T-helper 2 cell treated with Interferon-gamma antibody and Interleukin-4, amounts not matched to agents 5 μg/mL and 100 μg/mL, for 36 hours (primary cell): ENCODE measurements at regions not wholly inside any gene's neighbourhood (a gene's known extent, or its start where the extent isn't known, plus 50 kb on each side); places are given as distances from the start of the nearest gene placed in this dataset.

ENCODE experiments used
- DNase-seq: peaks from one replicate; pipeline ENCODE4 v3.0.0; 2021; ENCODE audit warnings: low spot score
- H3K27ac Mint-ChIP-seq: one replicate; pipeline ENCODE4 v1.8.0; 2021; ENCODE audit warnings: mild to moderate bottlenecking, mixed read lengths
- H3K27me3 Mint-ChIP-seq: one replicate; pipeline ENCODE4 v1.8.0; 2021; ENCODE audit warnings: low read depth, mixed read lengths
- H3K36me3 Mint-ChIP-seq: one replicate; pipeline ENCODE4 v1.8.0; 2021; ENCODE audit warnings: low read depth, mixed read lengths
- H3K4me1 Mint-ChIP-seq: one replicate; pipeline ENCODE4 v1.8.0; 2021; ENCODE audit warnings: low read depth, mixed read lengths
- H3K4me3 Mint-ChIP-seq: one replicate; pipeline ENCODE4 v1.8.0; 2022; ENCODE audit warnings: mild to moderate bottlenecking, moderate library complexity, mixed read lengths
- H3K9me3 Mint-ChIP-seq: one replicate; pipeline ENCODE4 v1.8.0; 2021; ENCODE audit warnings: mixed read lengths

DNA sequence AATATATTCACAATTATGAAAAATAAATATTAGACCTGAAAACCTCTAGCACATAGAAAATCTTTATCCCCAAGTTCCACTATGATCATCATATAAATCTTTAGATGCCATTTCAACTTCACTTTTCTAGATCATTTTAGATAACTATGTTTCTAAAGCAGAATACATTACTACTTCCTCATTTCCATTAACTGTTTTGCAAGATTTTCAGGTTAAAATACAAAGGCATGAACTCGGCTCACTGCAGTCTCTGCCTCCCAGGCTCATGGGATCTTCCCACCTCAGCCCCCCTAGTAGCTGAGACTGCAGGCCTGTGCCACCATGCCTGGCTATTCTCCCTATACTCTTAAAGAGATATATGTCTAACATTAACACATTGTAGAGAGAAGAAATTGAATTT, 1365.9 kb upstream of the AGA start:
- Mint-ChIP-seq H3K4me3 (no peak overlapping the region), H3K36me3 (no peaks in the 10 kb centered on the region), H3K4me1 (no peaks in the 10 kb centered on the region), H3K27ac (no peak overlapping the region), H3K27me3 (no peaks in the 10 kb centered on the region), H3K9me3 (peaks cover 8% of the 10 kb centered on the region)
- DNase-seq: no peak

DNA sequence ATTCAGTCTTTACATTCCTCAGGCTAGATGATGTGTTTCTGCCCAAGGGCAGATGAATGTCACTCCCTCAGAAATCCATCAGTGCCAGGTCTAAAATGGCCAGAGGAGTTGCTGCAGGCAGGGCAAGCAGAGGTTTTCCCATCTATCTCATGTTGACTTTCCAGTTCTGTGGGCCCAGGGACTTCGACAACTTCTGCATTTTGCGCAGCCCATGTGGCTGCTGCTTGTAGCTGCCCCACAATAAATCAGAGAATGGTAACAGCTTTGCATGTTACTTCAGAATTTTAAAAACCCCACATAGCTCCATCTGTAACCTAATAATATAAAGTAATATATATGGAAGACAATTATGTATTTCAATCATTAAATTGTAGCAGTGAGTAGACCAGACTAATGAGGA, 1367.7 kb upstream of the AGA start:
- no peak overlapping the region for H3K4me3 Mint-ChIP-seq
- H3K27me3 Mint-ChIP-seq: no peaks in the 10 kb centered on the region
- H3K9me3 Mint-ChIP-seq: no peaks in the 10 kb centered on the region
- no peak for DNase-seq
- H3K36me3 Mint-ChIP-seq: no peaks in the 10 kb centered on the region
- no peaks in the 10 kb centered on the region for H3K4me1 Mint-ChIP-seq
- no peak overlapping the region for H3K27ac Mint-ChIP-seq

DNA sequence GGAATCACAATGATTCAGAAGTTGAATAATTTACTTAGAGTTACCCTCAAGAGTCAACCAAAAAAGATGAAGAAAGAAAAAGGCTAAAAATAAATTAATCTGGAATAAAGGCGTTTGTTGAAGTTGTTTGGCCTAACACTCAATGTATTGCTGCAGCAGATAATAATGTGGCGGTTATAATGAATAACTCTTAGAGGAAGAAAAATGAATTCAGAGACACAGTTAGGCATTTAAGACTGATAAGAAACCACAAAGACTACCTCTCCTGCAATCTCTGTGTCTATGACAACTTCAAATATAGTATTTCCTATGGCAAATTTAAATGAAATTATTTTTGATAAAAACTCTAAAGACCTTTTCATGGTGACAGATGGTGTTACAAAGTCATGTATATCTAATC, 1369.1 kb upstream of the AGA start:
- H3K27ac Mint-ChIP-seq: no peak overlapping the region
- no peak overlapping the region for H3K4me3 Mint-ChIP-seq
- no peaks in the 10 kb centered on the region for H3K27me3 Mint-ChIP-seq
- peaks cover 6% of the 10 kb centered on the region for H3K9me3 Mint-ChIP-seq
- no peaks in the 10 kb centered on the region for H3K4me1 Mint-ChIP-seq
- H3K36me3 Mint-ChIP-seq: no peaks in the 10 kb centered on the region
- no peak for DNase-seq

DNA sequence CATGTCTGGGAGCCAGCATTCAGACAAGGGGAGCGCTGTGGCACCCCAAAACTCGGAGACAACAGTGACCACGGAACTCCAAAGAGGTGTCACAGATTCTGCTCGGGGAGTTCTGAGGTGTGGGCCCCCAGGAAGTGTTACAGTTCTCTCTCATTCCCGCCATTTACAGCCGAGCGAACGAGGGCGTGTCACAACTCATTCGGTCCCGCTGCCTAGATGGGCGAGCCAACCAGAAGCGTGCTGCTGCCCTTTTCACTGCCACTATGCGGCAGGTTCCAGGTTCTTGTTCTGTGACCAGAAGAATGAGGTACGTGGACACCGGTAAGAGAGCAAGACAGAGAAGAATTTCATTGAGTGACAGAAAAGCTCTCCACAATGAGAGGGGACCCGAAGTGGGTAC, 1370.6 kb upstream of the AGA start:
- no peak overlapping the region for H3K27ac Mint-ChIP-seq
- H3K9me3 Mint-ChIP-seq: peaks cover 12% of the 10 kb centered on the region
- no peak for DNase-seq
- no peaks in the 10 kb centered on the region for H3K27me3 Mint-ChIP-seq
- H3K4me3 Mint-ChIP-seq: no peak overlapping the region
- no peaks in the 10 kb centered on the region for H3K36me3 Mint-ChIP-seq
- no peaks in the 10 kb centered on the region for H3K4me1 Mint-ChIP-seq

DNA sequence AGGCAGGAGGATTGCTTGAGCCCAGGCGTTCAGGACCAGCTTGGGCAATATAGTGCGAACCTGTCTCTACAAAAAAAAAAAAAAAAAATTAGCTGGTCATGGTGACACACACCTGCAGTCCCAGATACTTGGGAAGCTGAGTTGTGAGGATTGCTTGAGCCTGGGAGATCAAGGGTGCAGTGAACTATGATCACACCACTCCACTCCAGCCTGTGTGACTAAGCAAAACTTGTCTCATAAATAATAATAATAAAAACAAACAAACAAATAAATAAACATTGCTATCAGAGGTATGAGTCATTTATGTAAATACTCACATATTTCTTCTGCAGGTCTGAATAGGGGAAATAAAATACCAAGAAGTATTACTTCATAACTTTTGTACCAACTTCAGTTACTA, 1372.7 kb upstream of the AGA start:
- Mint-ChIP-seq H3K27me3 (no peaks in the 10 kb centered on the region), H3K9me3 (peaks cover 12% of the 10 kb centered on the region), H3K4me3 (no peak overlapping the region), H3K4me1 (no peaks in the 10 kb centered on the region), H3K36me3 (no peaks in the 10 kb centered on the region), H3K27ac (no peak overlapping the region)
- no peak for DNase-seq

DNA sequence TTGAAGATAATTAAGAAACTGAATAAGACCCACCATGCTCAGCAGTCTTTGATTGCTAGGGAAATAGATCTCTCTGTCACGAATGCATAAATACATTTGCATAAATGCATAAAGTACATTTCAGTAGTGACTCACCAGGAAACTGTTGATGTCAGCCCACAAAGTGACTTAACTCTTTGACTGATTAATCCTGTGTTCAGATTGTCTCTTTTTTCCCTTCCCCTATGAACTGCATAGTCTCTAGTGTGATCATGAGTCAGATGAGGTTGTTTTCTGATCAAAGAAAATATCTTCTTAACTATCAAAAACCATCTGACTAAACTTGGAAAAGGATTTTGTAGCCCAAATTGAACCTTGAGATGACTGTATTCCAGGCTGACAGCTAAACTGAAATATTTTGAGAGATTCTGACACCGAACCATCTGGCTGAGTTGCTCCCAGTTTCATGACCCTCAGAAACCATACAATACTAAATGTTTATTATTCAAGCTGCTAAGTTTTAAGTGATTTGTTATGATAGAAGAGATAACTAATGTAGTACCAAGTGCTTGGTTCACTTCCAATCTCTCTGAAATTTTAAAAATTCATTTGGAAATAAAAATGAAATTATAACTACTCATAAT, 1381.5 kb upstream of the AGA start:
- no peak overlapping the region for H3K4me3 Mint-ChIP-seq
- H3K4me1 Mint-ChIP-seq: no peaks in the 10 kb centered on the region
- peaks cover 9% of the 10 kb centered on the region for H3K9me3 Mint-ChIP-seq
- no peaks in the 10 kb centered on the region for H3K27me3 Mint-ChIP-seq
- H3K27ac Mint-ChIP-seq: no peak overlapping the region
- no peaks in the 10 kb centered on the region for H3K36me3 Mint-ChIP-seq
- no peak for DNase-seq

DNA sequence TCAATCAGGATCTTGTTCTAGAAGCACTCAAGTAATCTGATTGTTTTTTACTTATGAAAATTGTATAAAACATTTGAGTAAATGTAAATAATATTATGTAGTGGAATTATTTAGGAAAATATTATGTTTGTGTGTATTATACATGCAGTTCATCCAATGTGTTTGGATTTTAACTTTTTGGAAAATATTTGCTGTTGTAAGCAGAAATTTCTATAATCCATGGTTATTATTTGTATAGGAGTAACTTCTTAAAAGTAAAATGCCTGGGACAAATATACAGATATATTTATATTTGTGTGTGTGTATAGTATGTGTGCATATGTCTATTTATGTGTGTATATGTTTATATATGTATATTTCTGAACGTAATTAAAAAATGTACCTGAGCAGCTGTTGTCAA, 1394.6 kb upstream of the AGA start:
- H3K27me3 Mint-ChIP-seq: no peaks in the 10 kb centered on the region
- H3K4me1 Mint-ChIP-seq: no peaks in the 10 kb centered on the region
- DNase-seq: no peak
- no peak overlapping the region for H3K4me3 Mint-ChIP-seq
- H3K36me3 Mint-ChIP-seq: no peaks in the 10 kb centered on the region
- H3K27ac Mint-ChIP-seq: no peak overlapping the region
- H3K9me3 Mint-ChIP-seq: peaks cover 4% of the 10 kb centered on the region

DNA sequence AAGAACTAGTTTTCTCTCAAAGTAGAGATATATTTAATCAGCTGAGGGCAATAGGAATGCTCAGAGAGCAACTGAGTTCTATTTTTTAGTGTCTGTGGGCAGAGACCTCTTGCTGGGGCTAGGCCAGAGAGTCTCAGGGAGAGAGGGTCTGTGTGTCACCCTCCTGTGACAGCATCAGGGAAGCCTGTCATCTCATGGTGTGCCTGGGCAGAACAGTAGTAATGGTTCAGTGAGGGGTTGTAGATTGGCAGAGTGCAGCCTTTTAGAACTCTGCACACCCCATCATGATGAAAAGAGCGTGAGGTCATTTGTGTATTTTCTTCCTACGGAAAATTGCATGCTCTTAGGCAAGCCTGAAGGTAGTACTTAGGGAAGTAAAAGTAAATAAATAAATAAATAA, 1396.5 kb upstream of the AGA start:
- Mint-ChIP-seq H3K27ac (no peak overlapping the region), H3K36me3 (no peaks in the 10 kb centered on the region), H3K27me3 (no peaks in the 10 kb centered on the region), H3K9me3 (peaks cover 4% of the 10 kb centered on the region), H3K4me3 (no peak overlapping the region), H3K4me1 (no peaks in the 10 kb centered on the region)
- no peak for DNase-seq

DNA sequence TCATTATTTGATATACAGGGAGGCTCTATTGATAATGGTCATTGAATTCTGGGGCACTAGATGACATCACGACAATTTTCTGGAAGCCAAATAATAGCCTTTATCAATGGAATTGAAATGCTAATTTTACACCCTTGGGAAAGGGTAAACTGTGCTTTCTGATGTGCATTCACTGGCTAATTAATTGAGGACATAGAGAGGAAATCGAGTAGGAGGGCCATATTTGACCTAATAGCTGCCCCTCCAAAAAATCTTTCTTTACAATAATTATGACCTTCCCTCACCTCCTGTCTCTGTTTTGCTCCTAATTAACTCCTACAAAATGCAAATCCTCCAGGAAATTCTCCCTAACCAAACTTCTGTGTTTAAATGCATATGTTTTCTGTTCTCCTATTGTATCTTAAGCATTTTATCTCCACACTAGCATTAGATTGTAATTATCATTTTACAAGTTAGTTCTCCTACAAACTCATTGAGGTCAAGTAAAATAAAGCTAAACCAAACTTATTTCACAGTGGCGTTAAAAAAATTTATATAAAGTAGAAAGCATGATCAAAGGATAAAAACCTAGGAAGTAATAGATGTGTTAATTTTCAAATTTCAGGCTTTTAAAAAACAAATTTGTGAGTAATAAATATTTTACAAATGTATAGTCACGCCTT, 1414.0 kb upstream of the AGA start:
- no peak overlapping the region for H3K27ac Mint-ChIP-seq
- H3K27me3 Mint-ChIP-seq: no peaks in the 10 kb centered on the region
- H3K9me3 Mint-ChIP-seq: peaks cover 7% of the 10 kb centered on the region
- H3K36me3 Mint-ChIP-seq: no peaks in the 10 kb centered on the region
- H3K4me1 Mint-ChIP-seq: no peaks in the 10 kb centered on the region
- DNase-seq: no peak
- no peak overlapping the region for H3K4me3 Mint-ChIP-seq

DNA sequence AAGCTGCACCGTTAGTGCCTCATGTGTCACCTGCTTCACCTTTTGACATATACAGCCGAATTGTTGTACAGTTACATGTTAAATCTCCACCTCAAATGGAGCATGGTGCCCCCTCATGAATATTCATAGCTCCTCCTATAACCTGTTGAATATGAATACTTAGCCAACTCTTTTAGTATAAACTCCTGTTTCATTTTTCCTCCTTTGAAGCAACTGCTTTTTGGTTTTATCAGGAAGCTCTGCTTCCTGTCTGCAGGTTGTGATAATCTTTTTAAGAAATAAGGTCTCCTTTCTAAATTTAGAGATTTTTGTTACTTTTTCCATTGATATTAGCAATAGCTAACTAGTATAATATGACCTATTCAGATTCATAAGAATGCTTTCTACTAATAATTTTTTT, 1429.2 kb upstream of the AGA start:
- Mint-ChIP-seq H3K4me1 (no peaks in the 10 kb centered on the region), H3K36me3 (no peaks in the 10 kb centered on the region), H3K27me3 (no peaks in the 10 kb centered on the region), H3K9me3 (no peaks in the 10 kb centered on the region), H3K27ac (no peak overlapping the region), H3K4me3 (no peak overlapping the region)
- no peak for DNase-seq

DNA sequence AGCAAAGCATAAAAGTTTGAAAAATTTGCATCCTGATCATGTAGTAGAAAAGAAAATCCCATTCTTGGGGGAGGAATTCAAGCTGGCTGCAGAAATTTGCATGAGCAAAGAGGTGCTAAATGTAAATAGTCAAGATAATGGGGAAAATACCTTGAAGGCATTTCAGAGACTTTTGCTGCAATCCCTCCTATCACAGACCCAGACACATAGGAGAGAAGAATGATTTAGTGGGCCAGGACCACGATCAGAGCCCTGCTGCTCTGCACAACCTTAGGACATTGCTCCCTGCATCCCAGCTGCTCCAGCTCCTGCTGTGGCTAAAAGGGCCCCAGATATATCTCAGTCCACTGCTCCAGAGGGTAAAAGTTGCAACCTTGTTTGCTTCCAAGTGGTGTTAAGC, 1439.7 kb upstream of the AGA start:
- no peak for DNase-seq
- no peaks in the 10 kb centered on the region for H3K36me3 Mint-ChIP-seq
- H3K9me3 Mint-ChIP-seq: peaks cover 29% of the 10 kb centered on the region
- no peak overlapping the region for H3K27ac Mint-ChIP-seq
- H3K4me3 Mint-ChIP-seq: no peak overlapping the region
- no peaks in the 10 kb centered on the region for H3K4me1 Mint-ChIP-seq
- H3K27me3 Mint-ChIP-seq: no peaks in the 10 kb centered on the region

DNA sequence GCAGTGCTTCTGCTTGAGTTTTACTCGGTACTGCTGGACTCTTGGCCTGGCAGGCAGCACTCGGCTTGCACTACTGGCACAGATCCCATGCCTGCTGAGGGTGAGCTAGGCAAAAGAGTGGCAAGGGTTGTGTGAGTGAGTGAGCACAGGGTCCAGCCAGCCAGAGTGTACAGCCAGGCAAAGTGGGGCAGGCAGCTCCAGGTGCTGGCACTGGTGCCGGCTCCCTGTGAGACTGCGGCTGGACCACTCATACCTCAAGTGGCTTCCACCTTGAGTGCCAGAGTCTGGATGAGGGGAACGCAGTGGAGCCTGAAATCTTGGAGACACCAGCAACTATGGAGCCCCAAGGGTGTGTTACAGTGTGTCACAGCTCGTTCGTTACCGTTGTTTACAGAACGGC, 1451.9 kb upstream of the AGA start:
- no peak for DNase-seq
- H3K9me3 Mint-ChIP-seq: peaks cover 18% of the 10 kb centered on the region
- H3K27ac Mint-ChIP-seq: no peak overlapping the region
- no peak overlapping the region for H3K4me3 Mint-ChIP-seq
- no peaks in the 10 kb centered on the region for H3K4me1 Mint-ChIP-seq
- H3K27me3 Mint-ChIP-seq: no peaks in the 10 kb centered on the region
- no peaks in the 10 kb centered on the region for H3K36me3 Mint-ChIP-seq

DNA sequence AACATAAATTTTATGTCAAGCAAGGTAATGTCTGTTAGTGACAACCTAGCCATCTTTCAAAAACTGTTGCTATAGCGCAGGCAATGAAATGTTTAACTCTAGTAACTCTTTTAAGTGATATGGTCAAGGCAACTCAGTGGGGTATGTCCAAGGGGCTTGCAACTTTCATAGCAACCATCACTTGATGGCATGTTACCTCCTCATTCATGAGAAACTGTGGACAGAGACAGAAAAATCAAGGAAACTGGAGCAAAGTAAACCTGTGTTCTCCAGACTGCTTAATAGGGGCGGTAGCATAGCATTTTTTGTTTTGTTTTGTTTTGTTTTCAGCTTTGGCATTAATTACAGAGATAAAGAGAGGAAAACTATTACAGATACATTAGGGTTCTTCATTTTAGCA, 1456.8 kb upstream of the AGA start:
- Mint-ChIP-seq H3K27ac (no peak overlapping the region), H3K4me3 (no peak overlapping the region), H3K9me3 (peaks cover 20% of the 10 kb centered on the region)

DNA sequence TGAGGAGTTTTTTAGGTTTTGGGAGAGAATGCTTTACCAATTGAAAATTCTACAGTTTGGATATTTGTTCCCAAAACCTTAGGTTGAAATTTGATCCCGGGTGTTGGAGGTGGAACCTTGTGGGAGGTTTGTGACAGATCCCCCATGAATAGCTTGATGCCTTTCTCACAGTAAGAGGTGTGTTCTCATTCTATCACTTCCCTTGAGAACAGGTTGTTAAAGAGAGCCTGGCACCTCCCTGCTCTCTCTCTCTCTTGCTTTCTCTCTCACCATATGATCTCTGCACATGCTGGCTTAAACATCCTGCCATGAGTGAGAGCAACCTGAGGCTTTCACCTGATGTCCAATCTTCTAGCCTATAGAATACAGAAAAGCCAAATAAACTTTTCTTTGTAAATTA, 1475.5 kb upstream of the AGA start:
- Mint-ChIP-seq H3K36me3 (no peaks in the 10 kb centered on the region), H3K4me3 (no peak overlapping the region), H3K9me3 (no peaks in the 10 kb centered on the region), H3K4me1 (no peaks in the 10 kb centered on the region), H3K27me3 (no peaks in the 10 kb centered on the region), H3K27ac (no peak overlapping the region)
- no peak for DNase-seq

More for the DNA sequence above, 1456.8 kb upstream of the AGA start:
- no peak for DNase-seq
- Mint-ChIP-seq H3K4me1 (no peaks in the 10 kb centered on the region), H3K27me3 (no peaks in the 10 kb centered on the region), H3K36me3 (no peaks in the 10 kb centered on the region)

DNA sequence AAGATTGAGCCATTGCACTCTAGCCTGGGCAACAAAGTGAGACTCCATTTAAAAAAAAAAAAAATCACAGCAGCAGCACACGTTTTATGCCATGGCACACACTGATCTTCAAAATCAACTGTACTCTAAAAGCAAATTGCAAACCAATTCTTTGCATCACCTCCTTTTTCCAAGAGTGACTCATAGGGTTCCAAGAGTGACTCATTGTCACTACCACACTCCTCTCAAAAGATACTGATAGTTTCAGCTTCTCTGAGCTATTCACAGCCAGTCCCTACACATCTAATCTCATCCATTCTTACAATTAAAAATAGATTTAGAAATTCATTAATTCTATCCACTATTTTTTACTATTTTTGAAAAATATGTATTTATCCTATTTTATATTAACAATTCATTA, 1494.9 kb upstream of the AGA start:
- H3K36me3 Mint-ChIP-seq: no peaks in the 10 kb centered on the region
- no peak overlapping the region for H3K4me3 Mint-ChIP-seq
- H3K4me1 Mint-ChIP-seq: no peaks in the 10 kb centered on the region
- H3K27ac Mint-ChIP-seq: no peak overlapping the region
- peaks cover 22% of the 10 kb centered on the region for H3K9me3 Mint-ChIP-seq
- no peak for DNase-seq
- no peaks in the 10 kb centered on the region for H3K27me3 Mint-ChIP-seq
